T-cell (primary cell): ENCODE measurements at regions not wholly inside any gene's neighbourhood (a gene's known extent, or its start where the extent isn't known, plus 50 kb on each side); places are given as distances from the start of the nearest gene placed in this dataset.

Source experiments
- ATAC-seq, 4 experiments: fragments of 200-7000 bp in 3 of 4; fragments of 150-1000 bp in 1 of 4; cut with Tn5 transposase; replicated peaks in 1 of 4; 1 replicate in 3 of 4; 2 replicates in 1 of 4; pipeline ENCODE4 v1.10.0; 2021; ENCODE audit warnings: moderate library complexity in 3 of 4, mild to moderate bottlenecking in 2 of 4, moderate number of reproducible peaks in 1 of 4
- CTCF ChIA-PET, 2 donors: fragments of 300-600 bp; sonication (Branson Sonifier 250); formaldehyde crosslinking; loops; one replicate each; lab custom pipeline; 2022; ENCODE audit warnings: antibody characterized with exemption in 2 of 2; lab: Charles Lee
- POLR2A ChIA-PET, 2 donors: fragments of 300-600 bp; sonication (Branson Sonifier 250); formaldehyde crosslinking; loops; one replicate each; lab custom pipeline; 2022; ENCODE audit warnings: antibody characterized with exemption in 2 of 2; lab: Charles Lee
- DNase-seq, 35 experiments: peaks; one replicate each; pipeline versions ENCODE4 v3.0.0 to v3.0.0-alpha.2; 2013 to 2023
- H3K27ac ChIP-seq: one replicate; pipeline ENCODE4 v1.5.1; 2013; ENCODE audit warnings: low read length
- H3K27me3 ChIP-seq, 2 experiments: replicated peaks in 1 of 2; 1 replicate in 1 of 2; 2 replicates in 1 of 2; pipeline versions ENCODE4 v1.6.1 to v1.7.0; 2013; ENCODE audit warnings: low read length in 1 of 2, mixed read lengths in 1 of 2; ENCODE audit not compliant: control insufficient read depth in 2 of 2, insufficient read depth in 2 of 2; ENCODE audit errors: extremely low read depth in 1 of 2
- H3K36me3 ChIP-seq, 2 donors: 1 replicate in 1 of 2; 2 replicates in 1 of 2; pipeline versions ENCODE4 v1.6.1 to v1.7.0; 2013; ENCODE audit warnings: low read length in 1 of 2; ENCODE audit not compliant: control insufficient read depth in 2 of 2, insufficient read depth in 1 of 2; ENCODE audit errors: extremely low read depth in 1 of 2
- H3K4me1 ChIP-seq, 2 experiments: 1 replicate in 1 of 2; 2 replicates in 1 of 2; pipeline versions ENCODE4 v1.6.1 to v1.7.0; 2013; ENCODE audit warnings: low read length in 2 of 2, mixed read lengths in 1 of 2; ENCODE audit not compliant: insufficient read depth in 2 of 2, control insufficient read depth in 1 of 2; ENCODE audit errors: extremely low read depth in 1 of 2
- H3K4me3 ChIP-seq, 2 donors: 1 replicate in 1 of 2; 2 replicates in 1 of 2; pipeline versions ENCODE4 v1.5.1 to v1.7.0; 2013; ENCODE audit warnings: mild to moderate bottlenecking in 2 of 2, low read length in 1 of 2, moderate library complexity in 1 of 2; ENCODE audit not compliant: control insufficient read depth in 1 of 2; ENCODE audit errors: extremely low read depth in 1 of 2
- H3K9me3 ChIP-seq: 2 replicates; pipeline ENCODE4 v1.7.0; 2013
- H3K27ac Mint-ChIP-seq, 2 donors: one replicate each; pipeline ENCODE4 v1.8.0; 2020 to 2021; ENCODE audit warnings: mild to moderate bottlenecking in 2 of 2, mixed read lengths in 2 of 2
- H3K27me3 Mint-ChIP-seq, 2 donors: one replicate each; pipeline ENCODE4 v1.8.0; 2021 to 2022; ENCODE audit warnings: mixed read lengths in 2 of 2
- H3K36me3 Mint-ChIP-seq: one replicate; pipeline ENCODE4 v1.8.0; 2021; ENCODE audit warnings: mixed read lengths
- H3K4me1 Mint-ChIP-seq, 3 donors: one replicate each; pipeline ENCODE4 v1.8.0; 2020 to 2022; ENCODE audit warnings: mixed read lengths in 3 of 3, mild to moderate bottlenecking in 1 of 3
- H3K4me3 Mint-ChIP-seq, 3 donors: one replicate each; pipeline ENCODE4 v1.8.0; 2020 to 2022; ENCODE audit warnings: mild to moderate bottlenecking in 3 of 3, mixed read lengths in 3 of 3, moderate library complexity in 3 of 3
- H3K9me3 Mint-ChIP-seq, 3 donors: one replicate each; pipeline ENCODE4 v1.8.0; 2020 to 2022; ENCODE audit warnings: mixed read lengths in 3 of 3
- WGBS: methylation state at CpG from one replicate; pipeline ENCODE4 v1.1.5; 2013; ENCODE audit warnings: missing lambda C conversion rate; ENCODE audit not compliant: insufficient coverage; 5-methylcytosine and 5-hydroxymethylcytosine counted together

GRCh38 chr3:117165601-117166051 is 456.0 kb downstream of the TUSC7 start:
- H3K4me3 ChIP-seq = no peak overlapping the region
- no peaks in the 10 kb centered on the region for H3K4me1 Mint-ChIP-seq
- no peak for DNase-seq
- WGBS = 94% methylated on average over 2 of the region's 5 CpGs
- H3K36me3 ChIP-seq = no peaks in the 10 kb centered on the region
- POLR2A ChIA-PET = no interaction called here
- H3K27ac Mint-ChIP-seq = no peak overlapping the region
- ATAC-seq = no peak
- H3K4me3 Mint-ChIP-seq = no peak overlapping the region
- H3K27me3 Mint-ChIP-seq = no peaks in the 10 kb centered on the region
- H3K27me3 ChIP-seq = no peaks in the 10 kb centered on the region
- peaks cover 2 to 13% (median 6%) of the 10 kb centered on the region in 3 donors for H3K9me3 Mint-ChIP-seq
- H3K9me3 ChIP-seq = no peaks in the 10 kb centered on the region
- CTCF ChIA-PET = no interaction called here
- no peaks in the 10 kb centered on the region for H3K36me3 Mint-ChIP-seq
- no peaks in the 10 kb centered on the region for H3K4me1 ChIP-seq
- H3K27ac ChIP-seq = no peak overlapping the region

- H3K36me3 Mint-ChIP-seq = no peaks in the 10 kb centered on the region
- Histone ChIP-seq H3K4me3 (no peak overlapping the region), H3K27me3 (no peaks in the 10 kb centered on the region), H3K4me1 (no peaks in the 10 kb centered on the region), H3K9me3 (no peaks in the 10 kb centered on the region), H3K36me3 (no peaks in the 10 kb centered on the region), H3K27ac (no peak overlapping the region)
- H3K4me1 Mint-ChIP-seq = no peaks in the 10 kb centered on the region
- H3K4me3 Mint-ChIP-seq = no peak overlapping the region
- WGBS = 40% methylated on average over 1 of the region's 4 CpGs
- no peak overlapping the region for H3K27ac Mint-ChIP-seq
- DNase-seq = no peak
- H3K27me3 Mint-ChIP-seq = no peaks in the 10 kb centered on the region
- POLR2A ChIA-PET = no interaction called here
- H3K9me3 Mint-ChIP-seq = peaks cover 6 to 17% (median 13%) of the 10 kb centered on the region in 3 donors
- CTCF ChIA-PET = interaction anchor here in 1 of 2 donors (0.6 kb wide), 1 partner anchor 1993 kb away, joined by 3 read pairs; no protein-coding TSS in a partner anchor
- no peak for ATAC-seq
Measured at GRCh38 chr3:117168896-117169295, 459.3 kb downstream of the TUSC7 start.

- ChIA-PET POLR2A (no interaction called here), CTCF (no interaction called here)
- Mint-ChIP-seq H3K27ac (no peak overlapping the region), H3K27me3 (no peaks in the 10 kb centered on the region), H3K9me3 (peaks cover 6 to 17% (median 11%) of the 10 kb centered on the region in 3 donors), H3K36me3 (no peaks in the 10 kb centered on the region), H3K4me1 (no peaks in the 10 kb centered on the region), H3K4me3 (no peak overlapping the region)
- no peaks in the 10 kb centered on the region for H3K36me3 ChIP-seq
- H3K4me1 ChIP-seq = no peaks in the 10 kb centered on the region
- no peak overlapping the region for H3K27ac ChIP-seq
- no peak overlapping the region for H3K4me3 ChIP-seq
- ATAC-seq (no peak), DNase-seq (no peak)
- H3K9me3 ChIP-seq = no peaks in the 10 kb centered on the region
- H3K27me3 ChIP-seq = no peaks in the 10 kb centered on the region
Measured at GRCh38 chr3:117170094-117170493, 460.5 kb downstream of the TUSC7 start.

DNA sequence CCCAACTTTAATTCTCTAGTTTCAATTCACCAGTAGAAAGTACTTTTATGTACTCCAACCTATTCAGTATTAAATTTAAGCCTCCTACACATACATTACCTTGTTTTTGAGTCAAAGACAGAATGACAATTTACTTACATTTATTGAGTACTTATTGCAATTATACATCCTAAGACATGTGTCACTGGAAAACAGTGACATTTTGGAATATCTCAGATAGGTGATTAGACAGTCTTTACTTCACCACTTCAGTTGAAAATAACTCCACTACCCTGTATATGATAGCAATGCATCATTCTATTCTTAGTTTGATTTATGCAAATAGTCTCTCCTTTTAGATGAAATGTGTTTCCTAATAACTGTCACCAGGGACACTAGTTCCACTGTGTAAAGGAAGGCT is 461.5 kb downstream of the TUSC7 start:
- H3K27me3 ChIP-seq = no peaks in the 10 kb centered on the region
- no peak overlapping the region for H3K4me3 ChIP-seq
- no peak overlapping the region for H3K27ac Mint-ChIP-seq
- H3K36me3 ChIP-seq = no peaks in the 10 kb centered on the region
- no peaks in the 10 kb centered on the region for H3K4me1 ChIP-seq
- H3K9me3 Mint-ChIP-seq = peaks cover 5 to 15% (median 5%) of the 10 kb centered on the region in 3 donors
- H3K36me3 Mint-ChIP-seq = no peaks in the 10 kb centered on the region
- no peaks in the 10 kb centered on the region for H3K9me3 ChIP-seq
- H3K27ac ChIP-seq = no peak overlapping the region
- no peak overlapping the region for H3K4me3 Mint-ChIP-seq
- no peaks in the 10 kb centered on the region for H3K27me3 Mint-ChIP-seq
- CTCF ChIA-PET = no interaction called here
- H3K4me1 Mint-ChIP-seq = no peaks in the 10 kb centered on the region
- ATAC-seq (no peak), DNase-seq (no peak)
- POLR2A ChIA-PET = no interaction called here

GRCh38 chr3:117172426-117172825 is 462.8 kb downstream of the TUSC7 start:
- Mint-ChIP-seq H3K9me3 (peaks cover 0 to 15% (median 0%) of the 10 kb centered on the region in 3 donors), H3K27ac (no peak overlapping the region), H3K36me3 (no peaks in the 10 kb centered on the region), H3K4me3 (no peak overlapping the region), H3K4me1 (no peaks in the 10 kb centered on the region), H3K27me3 (no peaks in the 10 kb centered on the region)
- H3K27ac ChIP-seq = no peak overlapping the region
- H3K27me3 ChIP-seq = no peaks in the 10 kb centered on the region
- no peaks in the 10 kb centered on the region for H3K9me3 ChIP-seq
- H3K4me1 ChIP-seq = no peaks in the 10 kb centered on the region
- H3K4me3 ChIP-seq = no peak overlapping the region
- WGBS = no CpG with 5 or more reads among the region's 1 CpG
- no peaks in the 10 kb centered on the region for H3K36me3 ChIP-seq
- ChIA-PET POLR2A (no interaction called here), CTCF (no interaction called here)
- DNase-seq (no peak), ATAC-seq (no peak)

DNA sequence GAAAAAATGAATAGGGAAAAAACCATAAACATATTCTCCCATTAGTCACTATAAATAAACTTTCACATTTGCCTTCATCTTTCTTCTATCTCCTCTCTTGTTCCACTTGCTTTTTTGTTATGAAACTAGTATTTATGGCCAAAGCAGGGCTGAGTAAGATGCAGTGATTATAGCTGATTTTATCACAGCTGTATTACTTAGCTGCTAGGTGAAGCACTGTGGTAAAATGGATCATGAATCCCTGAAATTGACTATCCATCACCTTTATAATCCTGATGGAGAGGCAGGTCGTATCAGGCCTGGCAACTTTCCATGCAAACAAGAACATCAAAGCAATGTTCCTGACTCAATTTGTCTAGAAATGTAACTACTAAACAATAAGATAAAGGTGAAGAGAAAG is 471.6 kb downstream of the TUSC7 start:
- Histone ChIP-seq H3K4me1 (no peaks in the 10 kb centered on the region), H3K9me3 (no peaks in the 10 kb centered on the region), H3K4me3 (no peak overlapping the region), H3K27me3 (no peaks in the 10 kb centered on the region), H3K27ac (no peak overlapping the region), H3K36me3 (no peaks in the 10 kb centered on the region)
- no peaks in the 10 kb centered on the region for H3K36me3 Mint-ChIP-seq
- no CpG with 5 or more reads among the region's 1 CpG for WGBS
- H3K4me1 Mint-ChIP-seq = no peaks in the 10 kb centered on the region
- ATAC-seq (no peak), DNase-seq (no peak)
- no peak overlapping the region for H3K27ac Mint-ChIP-seq
- peaks cover 6 to 12% (median 9%) of the 10 kb centered on the region in 3 donors for H3K9me3 Mint-ChIP-seq
- H3K27me3 Mint-ChIP-seq = no peaks in the 10 kb centered on the region
- POLR2A ChIA-PET = no interaction called here
- H3K4me3 Mint-ChIP-seq = no peak overlapping the region
- CTCF ChIA-PET = no interaction called here

DNA sequence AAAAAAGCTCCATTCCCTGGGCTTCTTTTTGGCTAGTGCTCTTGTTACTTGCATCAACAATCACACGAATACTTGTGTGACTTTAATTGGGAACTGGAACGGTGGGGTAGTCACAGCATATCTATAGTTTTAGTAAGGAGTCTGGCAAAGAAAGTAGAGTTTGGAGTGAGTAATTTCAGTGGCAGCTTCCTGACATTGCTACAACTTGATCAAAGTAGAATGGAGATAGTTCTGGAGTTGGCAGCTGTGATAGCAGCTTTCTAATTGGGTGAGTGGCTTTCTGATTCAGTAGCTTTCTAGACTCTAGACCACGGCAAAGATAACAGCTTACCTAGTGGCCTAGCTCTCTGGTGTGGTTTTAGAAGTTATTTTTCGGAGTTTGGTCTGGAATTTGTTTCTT is 475.0 kb downstream of the TUSC7 start:
- Mint-ChIP-seq H3K27me3 (no peaks in the 10 kb centered on the region), H3K36me3 (no peaks in the 10 kb centered on the region), H3K4me3 (no peak overlapping the region), H3K9me3 (peaks cover 6 to 13% (median 7%) of the 10 kb centered on the region in 3 donors), H3K27ac (no peak overlapping the region), H3K4me1 (no peaks in the 10 kb centered on the region)
- Histone ChIP-seq H3K4me3 (no peak overlapping the region), H3K36me3 (no peaks in the 10 kb centered on the region), H3K4me1 (no peaks in the 10 kb centered on the region), H3K9me3 (no peaks in the 10 kb centered on the region), H3K27ac (no peak overlapping the region), H3K27me3 (no peaks in the 10 kb centered on the region)
- ATAC-seq = no peak
- ChIA-PET POLR2A (no interaction called here), CTCF (no interaction called here)
- DNase-seq = no peak
- WGBS = 82% methylated on average over 2 of the region's 4 CpGs
